ENCODE measurements at regions not wholly inside any gene's neighbourhood (a gene's known extent, or its start where the extent isn't known, plus 50 kb on each side); places are given as distances from the start of the nearest gene placed in this dataset.

- H3K27ac Mint-ChIP-seq: no peak overlapping the region
- H3K9me3 Mint-ChIP-seq: no peaks in the 10 kb centered on the region
- no peak overlapping the region for H3K4me3 Mint-ChIP-seq
Measured at GRCh38 chr13:104733427-104733826, 1667.2 kb upstream of the SLC10A2 start.

GRCh38 chr13:104715111-104715510 lies 1648.9 kb upstream of the SLC10A2 start:
- DNase-seq (no peak), ATAC-seq (no peak)
- H3K27me3 Mint-ChIP-seq: no peaks in the 10 kb centered on the region
- no peaks in the 10 kb centered on the region for H3K9me3 Mint-ChIP-seq
- H3K27ac Mint-ChIP-seq: no peak overlapping the region
- H3K4me1 Mint-ChIP-seq: peaks cover 12% of the 10 kb centered on the region
- no peak overlapping the region for H3K4me3 Mint-ChIP-seq

More at GRCh38 chr13:104733427-104733826, 1667.2 kb upstream of the SLC10A2 start:
- Mint-ChIP-seq H3K27me3 (no peaks in the 10 kb centered on the region), H3K4me1 (no peaks in the 10 kb centered on the region)
- DNase-seq: no peak
- ATAC-seq: no peak

- H3K27ac Mint-ChIP-seq: no peak overlapping the region
- H3K4me3 Mint-ChIP-seq: no peak overlapping the region
- no peaks in the 10 kb centered on the region for H3K4me1 Mint-ChIP-seq
- H3K9me3 Mint-ChIP-seq: no peaks in the 10 kb centered on the region
- DNase-seq (no peak), ATAC-seq (no peak)
- no peaks in the 10 kb centered on the region for H3K27me3 Mint-ChIP-seq
Measured at GRCh38 chr13:104705031-104705750, 1639.0 kb upstream of the SLC10A2 start.

GRCh38 chr13:104701591-104701990 lies 1635.4 kb upstream of the SLC10A2 start:
- ATAC-seq: no peak
- no peak for DNase-seq
- Mint-ChIP-seq H3K4me1 (no peaks in the 10 kb centered on the region), H3K9me3 (no peaks in the 10 kb centered on the region), H3K4me3 (no peak overlapping the region), H3K27me3 (no peaks in the 10 kb centered on the region), H3K27ac (no peak overlapping the region)

- DNase-seq (no peak), ATAC-seq (no peak)
- Mint-ChIP-seq H3K4me1 (no peaks in the 10 kb centered on the region), H3K27me3 (no peaks in the 10 kb centered on the region), H3K27ac (no peak overlapping the region), H3K9me3 (no peaks in the 10 kb centered on the region), H3K4me3 (no peak overlapping the region)
Measured at GRCh38 chr13:104694397-104694796, 1628.2 kb upstream of the SLC10A2 start.

GRCh38 chr13:104693126-104693525 lies 1626.9 kb upstream of the SLC10A2 start:
- ATAC-seq (no peak), DNase-seq (no peak)
- Mint-ChIP-seq H3K27me3 (no peaks in the 10 kb centered on the region), H3K27ac (no peak overlapping the region), H3K4me3 (no peak overlapping the region), H3K4me1 (no peaks in the 10 kb centered on the region), H3K9me3 (no peaks in the 10 kb centered on the region)

GRCh38 chr13:104691767-104692467 lies 1625.7 kb upstream of the SLC10A2 start:
- H3K9me3 Mint-ChIP-seq: no peaks in the 10 kb centered on the region

GRCh38 chr13:104686484-104686883 lies 1620.3 kb upstream of the SLC10A2 start:
- ATAC-seq (no peak), DNase-seq (no peak)
- no peaks in the 10 kb centered on the region for H3K4me1 Mint-ChIP-seq
- H3K4me3 Mint-ChIP-seq: no peak overlapping the region
- no peak overlapping the region for H3K27ac Mint-ChIP-seq
- H3K27me3 Mint-ChIP-seq: no peaks in the 10 kb centered on the region
- no peaks in the 10 kb centered on the region for H3K9me3 Mint-ChIP-seq

More at GRCh38 chr13:104691767-104692467, 1625.7 kb upstream of the SLC10A2 start:
- no peaks in the 10 kb centered on the region for H3K4me1 Mint-ChIP-seq
- ATAC-seq (no peak), DNase-seq (no peak)
- H3K27me3 Mint-ChIP-seq: no peaks in the 10 kb centered on the region
- H3K27ac Mint-ChIP-seq: no peak overlapping the region
- no peak overlapping the region for H3K4me3 Mint-ChIP-seq

GRCh38 chr13:104683789-104684188 lies 1617.6 kb upstream of the SLC10A2 start:
- Mint-ChIP-seq H3K9me3 (no peaks in the 10 kb centered on the region), H3K4me1 (no peaks in the 10 kb centered on the region), H3K27me3 (no peaks in the 10 kb centered on the region)

GRCh38 chr13:104678161-104678560 lies 1611.9 kb upstream of the SLC10A2 start:
- H3K4me3 Mint-ChIP-seq: no peak overlapping the region
- H3K27me3 Mint-ChIP-seq: no peaks in the 10 kb centered on the region
- ATAC-seq: no peak
- no peak overlapping the region for H3K27ac Mint-ChIP-seq
- DNase-seq: no peak
- no peaks in the 10 kb centered on the region for H3K9me3 Mint-ChIP-seq
- no peaks in the 10 kb centered on the region for H3K4me1 Mint-ChIP-seq

More at GRCh38 chr13:104683789-104684188, 1617.6 kb upstream of the SLC10A2 start:
- Mint-ChIP-seq H3K27ac (no peak overlapping the region), H3K4me3 (no peak overlapping the region)
- no peak for ATAC-seq
- no peak for DNase-seq

GRCh38 chr13:104671901-104672300 lies 1605.7 kb upstream of the SLC10A2 start:
- Mint-ChIP-seq H3K4me1 (no peaks in the 10 kb centered on the region), H3K27ac (no peak overlapping the region), H3K4me3 (no peak overlapping the region), H3K9me3 (no peaks in the 10 kb centered on the region), H3K27me3 (no peaks in the 10 kb centered on the region)
- ATAC-seq (no peak), DNase-seq (no peak)

- no peaks in the 10 kb centered on the region for H3K4me1 Mint-ChIP-seq
- no peak overlapping the region for H3K27ac Mint-ChIP-seq
- DNase-seq: no peak
- H3K4me3 Mint-ChIP-seq: no peak overlapping the region
- H3K27me3 Mint-ChIP-seq: no peaks in the 10 kb centered on the region
- ATAC-seq: no peak
- H3K9me3 Mint-ChIP-seq: no peaks in the 10 kb centered on the region
Measured at GRCh38 chr13:104657196-104657595, 1591.0 kb upstream of the SLC10A2 start.

GRCh38 chr13:104650431-104650830 lies 1584.2 kb upstream of the SLC10A2 start:
- DNase-seq (no peak), ATAC-seq (no peak)
- H3K4me1 Mint-ChIP-seq: no peaks in the 10 kb centered on the region
- H3K9me3 Mint-ChIP-seq: no peaks in the 10 kb centered on the region
- H3K4me3 Mint-ChIP-seq: no peak overlapping the region
- no peaks in the 10 kb centered on the region for H3K27me3 Mint-ChIP-seq
- no peak overlapping the region for H3K27ac Mint-ChIP-seq

- no peak overlapping the region for H3K27ac Mint-ChIP-seq
- DNase-seq: no peak
- H3K9me3 Mint-ChIP-seq: no peaks in the 10 kb centered on the region
- no peaks in the 10 kb centered on the region for H3K27me3 Mint-ChIP-seq
- ATAC-seq: no peak
- no peaks in the 10 kb centered on the region for H3K4me1 Mint-ChIP-seq
- no peak overlapping the region for H3K4me3 Mint-ChIP-seq
Measured at GRCh38 chr13:104648291-104648690, 1582.1 kb upstream of the SLC10A2 start.

GRCh38 chr13:104645786-104646185 lies 1579.6 kb upstream of the SLC10A2 start:
- no peak for ATAC-seq

GRCh38 chr13:104641309-104641708 lies 1575.1 kb upstream of the SLC10A2 start:
- ATAC-seq (no peak), DNase-seq (no peak)
- no peaks in the 10 kb centered on the region for H3K27me3 Mint-ChIP-seq
- no peaks in the 10 kb centered on the region for H3K4me1 Mint-ChIP-seq
- no peak overlapping the region for H3K4me3 Mint-ChIP-seq
- H3K9me3 Mint-ChIP-seq: no peaks in the 10 kb centered on the region
- no peak overlapping the region for H3K27ac Mint-ChIP-seq

More at GRCh38 chr13:104645786-104646185, 1579.6 kb upstream of the SLC10A2 start:
- no peaks in the 10 kb centered on the region for H3K9me3 Mint-ChIP-seq
- no peaks in the 10 kb centered on the region for H3K27me3 Mint-ChIP-seq
- H3K4me1 Mint-ChIP-seq: no peaks in the 10 kb centered on the region
- H3K4me3 Mint-ChIP-seq: no peak overlapping the region
- DNase-seq: no peak
- no peak overlapping the region for H3K27ac Mint-ChIP-seq

Measured in stimulated activated naive CD8-positive, alpha-beta T cell treated with anti-CD3 and anti-CD28 coated beads, Interleukin-15, amount 100 ng/mL, for 72 hours (primary cell).